ENCODE measurements at regions not wholly inside any gene's neighbourhood (a gene's known extent, or its start where the extent isn't known, plus 50 kb on each side); places are given as distances from the start of the nearest gene placed in this dataset.

DNA sequence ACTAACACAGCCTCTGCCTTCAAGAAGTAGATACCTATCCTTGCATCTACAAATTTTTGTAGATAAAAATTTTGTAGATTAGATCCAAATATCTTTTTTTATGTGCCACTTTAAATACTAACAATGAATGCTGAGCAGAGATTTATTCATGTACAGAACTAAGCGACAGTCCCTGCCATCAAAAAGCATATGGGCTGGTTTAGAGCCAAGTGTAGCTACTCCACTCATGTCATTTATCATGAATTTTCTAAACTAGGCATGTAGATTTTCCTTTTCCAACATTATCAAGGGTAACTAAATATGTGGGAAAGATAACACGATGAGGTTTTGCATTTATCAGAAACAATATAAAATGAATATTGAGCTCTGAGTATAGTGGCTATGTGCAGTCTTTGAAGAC is 857.5 kb downstream of the XPNPEP1 start (continued):
- TF ChIP-seq GABPA (IDR thresholded peaks at IDR 0.05; ENCODE audit: borderline replicate concordance, insufficient read depth, low read length) (no peak), KDM1A (IDR thresholded peaks at IDR 0.05; ENCODE audit: borderline replicate concordance, low read length) (no peak), FOSL1 (IDR thresholded peaks at IDR 0.05; ENCODE audit: insufficient read depth, low read depth, low read length) (no peak), CTBP2 (IDR thresholded peaks at IDR 0.05; ENCODE audit: borderline replicate concordance, insufficient read depth, insufficient read length, low read length) (no peak)
